Urinary bladder (tissue), 3 donors: ENCODE measurements at regions not wholly inside any gene's neighbourhood (a gene's known extent, or its start where the extent isn't known, plus 50 kb on each side); places are given as distances from the start of the nearest gene placed in this dataset.
"Not testable (repeated sequence)": the region's sequence is repeated elsewhere in the genome, so short reads cannot be mapped to it uniquely, and the experiment has no call there.

Source experiments
- DNase-seq: peaks from one replicate; pipeline ENCODE4 v3.0.0-alpha.2; 2015; ENCODE audit errors: extremely low spot score
- H3K27ac ChIP-seq: one replicate; pipeline ENCODE4 v1.5.1; 2013; ENCODE audit warnings: low read depth, mild to moderate bottlenecking, moderate library complexity
- H3K36me3 ChIP-seq: one replicate; pipeline ENCODE4 v1.6.1; 2013; ENCODE audit warnings: mild to moderate bottlenecking, moderate library complexity; ENCODE audit not compliant: insufficient read depth
- H3K4me1 ChIP-seq: one replicate; pipeline ENCODE4 v1.6.1; 2013; ENCODE audit warnings: mild to moderate bottlenecking, moderate library complexity; ENCODE audit not compliant: insufficient read depth
- H3K4me3 ChIP-seq: one replicate; pipeline ENCODE4 v1.5.1; 2013; ENCODE audit warnings: low read depth, low read length
- WGBS: extraction: QIAGEN DNeasy Blood & Tissue Kit; methylation state at CpG from one replicate; pipeline ENCODE4 v1.1.7; 2013; 5-methylcytosine and 5-hydroxymethylcytosine counted together
- donor health status: healthy with polysubstance abuse.
- donor health status: healthy.

GRCh38 chr4:129823105-129823504 lies 727.2 kb downstream of the C4orf33 start:
- DNase-seq, result no peak
- H3K27ac ChIP-seq, result no peak overlapping the region
- no peak overlapping the region for H3K4me3 ChIP-seq
- no peaks in the 10 kb centered on the region for H3K36me3 ChIP-seq
- no peaks in the 10 kb centered on the region for H3K4me1 ChIP-seq

DNA sequence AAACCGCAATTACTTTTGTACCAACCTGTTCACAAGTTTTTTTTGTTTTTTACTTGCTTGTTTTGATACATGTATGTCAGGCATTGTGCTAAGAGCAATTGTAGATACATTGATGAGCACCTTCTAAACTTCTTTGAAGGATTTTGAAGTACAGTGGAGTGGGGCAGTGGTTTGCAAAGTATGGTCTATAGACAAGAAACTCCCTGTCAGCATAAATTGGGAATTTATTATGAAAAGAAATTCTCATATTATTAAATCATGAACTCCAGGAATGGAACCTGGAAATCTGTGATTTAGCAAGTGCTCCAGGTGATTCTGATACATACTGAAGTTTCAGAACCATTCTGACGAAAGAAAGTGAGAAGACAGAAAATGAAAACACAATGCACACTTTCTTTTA lies 733.4 kb downstream of the C4orf33 start:
- no peaks in the 10 kb centered on the region for H3K4me1 ChIP-seq

GRCh38 chr4:129839687-129840086 lies 743.7 kb downstream of the C4orf33 start:
- DNase-seq, result no peak
- WGBS, result 59% methylated on average over 3 of the region's 3 CpGs
- no peaks in the 10 kb centered on the region for H3K4me1 ChIP-seq
- no peak overlapping the region for H3K27ac ChIP-seq
- H3K4me3 ChIP-seq, result no peak overlapping the region
- no peaks in the 10 kb centered on the region for H3K36me3 ChIP-seq

More for the DNA sequence above, 733.4 kb downstream of the C4orf33 start:
- no peak for DNase-seq
- WGBS, result 85% methylated on average over 2 of the region's 2 CpGs
- Histone ChIP-seq H3K4me3 (no peak overlapping the region), H3K36me3 (no peaks in the 10 kb centered on the region), H3K27ac (no peak overlapping the region)

GRCh38 chr4:129842096-129842495 lies 746.1 kb downstream of the C4orf33 start:
- H3K36me3 ChIP-seq, result no peaks in the 10 kb centered on the region
- no peaks in the 10 kb centered on the region for H3K4me1 ChIP-seq
- H3K27ac ChIP-seq, result no peak overlapping the region
- WGBS, result 77% methylated on average over 4 of the region's 4 CpGs
- H3K4me3 ChIP-seq, result no peak overlapping the region
- no peak for DNase-seq

GRCh38 chr4:129852434-129852833 lies 756.5 kb downstream of the C4orf33 start:
- Histone ChIP-seq H3K27ac (no peak overlapping the region), H3K4me3 (no peak overlapping the region), H3K4me1 (no peaks in the 10 kb centered on the region), H3K36me3 (no peaks in the 10 kb centered on the region)
- 74% methylated on average over 4 of the region's 4 CpGs for WGBS
- DNase-seq, result no peak

DNA sequence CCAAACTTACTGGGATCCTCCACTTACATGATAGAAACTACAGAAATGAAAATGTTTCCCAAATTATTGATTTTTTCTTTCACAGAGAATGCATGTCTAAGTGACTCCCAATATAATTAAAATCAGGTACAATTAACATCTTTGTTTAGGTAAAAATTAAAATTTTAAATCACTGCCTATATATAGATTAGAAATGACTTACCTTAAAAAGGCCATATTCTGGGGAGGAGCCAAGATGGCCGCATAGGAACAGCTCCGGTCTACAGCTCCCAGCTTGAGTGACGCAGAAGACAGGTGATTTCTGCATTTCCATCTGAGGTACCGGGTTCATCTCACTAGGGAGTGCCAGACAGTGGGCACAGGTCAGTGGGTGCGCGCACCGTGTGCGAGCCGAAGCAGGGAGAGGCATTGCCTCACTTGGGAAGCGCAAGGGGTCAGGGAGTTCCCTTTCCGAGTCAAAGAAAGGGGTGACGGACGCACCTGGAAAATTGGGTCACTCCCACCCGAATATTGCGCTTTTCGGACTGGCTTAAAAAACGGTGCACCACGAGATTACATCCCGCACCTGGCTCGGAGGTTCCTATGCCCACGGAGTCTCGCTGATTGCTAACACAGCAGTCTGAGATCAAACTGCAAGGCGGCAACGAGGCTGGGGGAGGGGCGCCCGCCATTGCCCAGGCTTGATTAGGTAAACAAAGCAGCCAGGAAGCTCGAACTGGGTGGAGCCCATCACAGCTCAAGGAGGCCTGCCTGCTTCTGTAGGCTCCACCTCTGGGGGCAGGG lies 757.9 kb downstream of the C4orf33 start:
- WGBS, result 90% methylated on average over 27 of the region's 27 CpGs
- H3K36me3 ChIP-seq, result not testable (repeated sequence)

DNA sequence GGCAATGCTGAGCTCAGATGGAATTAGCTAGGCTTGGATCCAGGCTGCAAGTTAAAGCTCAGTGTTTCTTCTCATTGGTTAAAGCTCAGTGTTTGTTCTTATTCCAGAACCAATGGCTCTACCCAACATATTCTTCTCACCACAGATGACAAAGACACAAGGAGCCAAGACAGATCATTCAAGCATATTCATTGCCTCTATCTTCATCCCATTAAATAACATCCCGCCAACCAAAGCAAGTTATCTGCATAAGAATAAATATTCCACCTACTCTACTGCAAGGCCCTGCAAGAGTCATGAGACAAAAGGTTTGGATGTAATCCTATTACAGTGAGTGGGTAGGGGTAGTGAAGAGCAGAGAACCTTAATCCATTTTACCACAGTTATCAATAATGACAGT lies 766.5 kb downstream of the C4orf33 start:
- no peak overlapping the region for H3K4me3 ChIP-seq
- no peaks in the 10 kb centered on the region for H3K36me3 ChIP-seq
- no peaks in the 10 kb centered on the region for H3K4me1 ChIP-seq
- H3K27ac ChIP-seq, result no peak overlapping the region
- DNase-seq, result no peak
- WGBS, result 69% methylated on average over 1 of the region's 1 CpG

More for the DNA sequence above, 757.9 kb downstream of the C4orf33 start:
- DNase-seq, H3K4me1 ChIP-seq, H3K4me3 ChIP-seq, H3K27ac ChIP-seq: not testable (repeated sequence)

DNA sequence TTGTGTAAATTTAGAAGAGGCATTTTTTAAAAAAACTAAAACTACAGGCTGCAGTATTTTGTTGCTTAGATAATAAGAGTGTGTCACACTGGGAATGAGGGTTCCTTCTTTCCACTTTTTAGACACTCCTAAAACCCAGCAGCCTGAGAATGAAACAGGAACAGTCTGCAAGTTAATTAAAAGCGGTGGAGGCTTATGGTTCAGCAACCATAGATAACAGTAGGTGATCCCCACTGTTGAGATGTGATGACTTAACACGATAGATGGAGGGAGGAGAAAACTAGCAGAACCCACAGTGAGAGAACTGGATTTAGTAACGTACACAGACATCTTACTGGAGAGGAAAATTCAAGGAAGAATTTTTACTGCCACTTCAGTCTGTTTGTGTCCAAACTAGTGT lies 767.3 kb downstream of the C4orf33 start:
- DNase-seq, result no peak
- Histone ChIP-seq H3K36me3 (no peaks in the 10 kb centered on the region), H3K4me3 (no peak overlapping the region), H3K27ac (no peak overlapping the region), H3K4me1 (no peaks in the 10 kb centered on the region)
- 59% methylated on average over 3 of the region's 3 CpGs for WGBS

DNA sequence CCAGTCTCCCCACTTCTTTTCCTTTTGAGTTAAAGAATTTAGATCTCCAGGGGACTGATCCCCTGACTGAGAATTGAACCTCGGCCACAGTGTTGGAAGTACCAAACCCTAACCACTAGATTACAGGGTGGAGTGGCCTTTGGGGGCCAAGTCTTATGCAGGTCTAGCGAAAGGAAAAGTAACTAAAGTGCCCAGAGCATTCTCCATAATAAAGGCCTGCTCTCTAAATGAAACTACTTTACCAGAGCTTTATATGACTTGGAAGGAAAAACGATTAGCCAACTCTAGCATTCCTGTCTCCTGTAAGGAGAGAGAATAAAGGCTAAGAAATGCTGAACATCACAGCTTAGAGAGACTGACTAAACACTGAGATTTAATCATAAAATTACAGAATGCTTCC lies 788.0 kb downstream of the C4orf33 start:
- no peak for DNase-seq
- Histone ChIP-seq H3K4me1 (no peaks in the 10 kb centered on the region), H3K27ac (no peak overlapping the region), H3K4me3 (no peak overlapping the region), H3K36me3 (no peaks in the 10 kb centered on the region)
- 72% methylated on average over 3 of the region's 3 CpGs for WGBS

- 77% methylated on average over 2 of the region's 2 CpGs for WGBS
- no peak for DNase-seq
- Histone ChIP-seq H3K4me1 (no peaks in the 10 kb centered on the region), H3K27ac (no peak overlapping the region), H3K36me3 (no peaks in the 10 kb centered on the region), H3K4me3 (no peak overlapping the region)
Measured at GRCh38 chr4:129897111-129897510, 801.2 kb downstream of the C4orf33 start.

DNA sequence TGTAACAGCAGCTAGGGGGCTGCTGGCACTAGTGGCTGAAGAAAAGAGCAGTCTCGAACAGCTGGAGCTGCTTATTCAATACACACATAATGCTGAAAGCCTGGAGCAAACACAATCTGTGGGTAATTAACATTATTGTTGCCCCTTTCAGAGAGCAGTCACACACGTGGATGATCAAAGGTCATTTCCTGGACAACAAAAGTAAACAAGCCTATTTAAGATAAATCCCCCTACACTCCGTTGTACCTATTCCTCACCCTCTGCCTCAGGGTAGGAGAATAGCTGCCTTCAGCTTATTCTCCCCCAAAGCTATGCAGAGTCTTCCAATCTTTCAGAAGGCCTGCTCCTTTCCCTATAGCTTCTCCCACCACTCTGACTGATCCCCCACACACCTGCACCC lies 803.9 kb downstream of the C4orf33 start:
- WGBS, result 46% methylated on average over 3 of the region's 3 CpGs
- no peak for DNase-seq
- H3K4me3 ChIP-seq, result no peak overlapping the region
- no peaks in the 10 kb centered on the region for H3K4me1 ChIP-seq
- no peak overlapping the region for H3K27ac ChIP-seq
- H3K36me3 ChIP-seq, result no peaks in the 10 kb centered on the region

DNA sequence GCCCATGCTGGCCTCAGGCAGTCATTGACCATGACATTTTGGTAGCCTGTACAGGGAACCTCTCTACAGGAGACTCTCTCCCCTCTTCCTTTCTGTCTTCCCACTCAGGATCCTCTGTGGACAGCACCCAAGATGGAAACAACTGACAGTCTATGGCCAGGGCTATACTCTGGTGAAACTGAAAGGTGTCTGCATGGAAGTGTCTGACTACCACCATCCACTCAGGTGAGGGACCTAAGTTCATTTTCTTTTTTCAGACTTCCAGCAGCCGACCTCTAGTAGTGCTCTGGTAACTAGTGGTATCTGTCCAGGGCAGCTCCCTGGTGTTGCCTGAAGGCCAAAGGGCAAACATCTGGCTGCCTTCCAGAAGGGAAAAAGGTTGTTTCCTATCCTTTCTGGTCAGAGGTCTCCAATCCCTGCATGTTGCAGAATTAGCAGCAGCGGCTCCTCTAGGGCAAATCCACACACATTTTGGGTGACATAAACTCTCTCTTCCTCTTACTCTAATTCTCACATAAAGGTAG lies 804.5 kb downstream of the C4orf33 start:
- Histone ChIP-seq H3K4me1 (no peaks in the 10 kb centered on the region), H3K36me3 (no peaks in the 10 kb centered on the region), H3K27ac (no peak overlapping the region), H3K4me3 (no peak overlapping the region)
- no peak for DNase-seq
- WGBS, result 80% methylated on average over 2 of the region's 2 CpGs

DNA sequence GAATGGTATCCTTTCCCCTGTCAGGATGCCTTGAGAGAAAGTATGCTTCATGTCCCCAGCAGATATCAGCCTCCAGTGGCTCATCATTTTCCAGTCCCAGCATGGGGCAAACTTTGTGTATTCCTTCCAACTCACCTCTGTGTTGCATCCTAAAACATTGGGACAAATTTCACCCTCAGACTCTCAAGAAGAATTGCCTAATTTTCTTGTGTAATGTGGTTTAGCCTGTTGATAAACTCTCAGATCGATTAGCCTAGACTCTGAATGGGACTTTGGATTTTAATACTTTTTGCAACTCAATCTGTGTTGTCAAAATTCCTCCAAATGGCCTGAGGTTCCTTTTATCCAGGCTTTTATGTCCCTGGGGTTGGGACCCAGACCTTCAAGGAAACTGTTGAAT lies 805.3 kb downstream of the C4orf33 start:
- Histone ChIP-seq H3K4me1 (no peaks in the 10 kb centered on the region), H3K27ac (no peak overlapping the region), H3K36me3 (no peaks in the 10 kb centered on the region), H3K4me3 (no peak overlapping the region)
- DNase-seq, result no peak
- 33% methylated on average over 1 of the region's 1 CpG for WGBS

DNA sequence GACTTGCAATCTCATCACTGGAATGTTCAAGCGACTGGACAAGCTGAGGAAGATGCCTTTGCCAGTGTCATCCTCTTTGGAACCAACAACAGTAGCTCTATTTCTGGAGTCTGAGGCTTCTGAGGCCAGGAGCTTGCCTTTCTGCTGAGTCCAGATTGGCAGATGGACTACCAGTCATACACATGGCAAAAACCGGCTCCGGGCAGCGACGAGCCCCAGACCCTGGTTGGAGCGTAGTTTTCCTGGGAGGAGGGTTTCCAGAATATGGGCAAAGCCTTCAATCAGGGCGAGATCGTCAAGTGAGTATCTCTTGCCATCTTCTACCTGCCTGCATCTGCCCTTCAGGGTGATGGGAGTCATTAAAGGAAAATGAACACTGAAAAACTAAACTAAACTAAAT lies 807.9 kb downstream of the C4orf33 start:
- DNase-seq, result no peak
- Histone ChIP-seq H3K4me1 (no peaks in the 10 kb centered on the region), H3K27ac (no peak overlapping the region), H3K4me3 (no peak overlapping the region), H3K36me3 (no peaks in the 10 kb centered on the region)
- 94% methylated on average over 8 of the region's 8 CpGs for WGBS
